T-cell (primary cell): ENCODE measurements at regions not wholly inside any gene's neighbourhood (a gene's known extent, or its start where the extent isn't known, plus 50 kb on each side); places are given as distances from the start of the nearest gene placed in this dataset.

Source experiments
- ATAC-seq, 4 experiments: fragments of 200-7000 bp in 3 of 4; fragments of 150-1000 bp in 1 of 4; cut with Tn5 transposase; replicated peaks in 1 of 4; 1 replicate in 3 of 4; 2 replicates in 1 of 4; pipeline ENCODE4 v1.10.0; 2021; ENCODE audit warnings: moderate library complexity in 3 of 4, mild to moderate bottlenecking in 2 of 4, moderate number of reproducible peaks in 1 of 4
- CTCF ChIA-PET, 2 donors: fragments of 300-600 bp; sonication (Branson Sonifier 250); formaldehyde crosslinking; loops; one replicate each; lab custom pipeline; 2022; ENCODE audit warnings: antibody characterized with exemption in 2 of 2; lab: Charles Lee
- POLR2A ChIA-PET, 2 donors: fragments of 300-600 bp; sonication (Branson Sonifier 250); formaldehyde crosslinking; loops; one replicate each; lab custom pipeline; 2022; ENCODE audit warnings: antibody characterized with exemption in 2 of 2; lab: Charles Lee
- DNase-seq, 35 experiments: peaks; one replicate each; pipeline versions ENCODE4 v3.0.0 to v3.0.0-alpha.2; 2013 to 2023
- H3K27ac ChIP-seq: one replicate; pipeline ENCODE4 v1.5.1; 2013; ENCODE audit warnings: low read length
- H3K27me3 ChIP-seq, 2 experiments: replicated peaks in 1 of 2; 1 replicate in 1 of 2; 2 replicates in 1 of 2; pipeline versions ENCODE4 v1.6.1 to v1.7.0; 2013; ENCODE audit warnings: low read length in 1 of 2, mixed read lengths in 1 of 2; ENCODE audit not compliant: control insufficient read depth in 2 of 2, insufficient read depth in 2 of 2; ENCODE audit errors: extremely low read depth in 1 of 2
- H3K36me3 ChIP-seq, 2 donors: 1 replicate in 1 of 2; 2 replicates in 1 of 2; pipeline versions ENCODE4 v1.6.1 to v1.7.0; 2013; ENCODE audit warnings: low read length in 1 of 2; ENCODE audit not compliant: control insufficient read depth in 2 of 2, insufficient read depth in 1 of 2; ENCODE audit errors: extremely low read depth in 1 of 2
- H3K4me1 ChIP-seq, 2 experiments: 1 replicate in 1 of 2; 2 replicates in 1 of 2; pipeline versions ENCODE4 v1.6.1 to v1.7.0; 2013; ENCODE audit warnings: low read length in 2 of 2, mixed read lengths in 1 of 2; ENCODE audit not compliant: insufficient read depth in 2 of 2, control insufficient read depth in 1 of 2; ENCODE audit errors: extremely low read depth in 1 of 2
- H3K4me3 ChIP-seq, 2 donors: 1 replicate in 1 of 2; 2 replicates in 1 of 2; pipeline versions ENCODE4 v1.5.1 to v1.7.0; 2013; ENCODE audit warnings: mild to moderate bottlenecking in 2 of 2, low read length in 1 of 2, moderate library complexity in 1 of 2; ENCODE audit not compliant: control insufficient read depth in 1 of 2; ENCODE audit errors: extremely low read depth in 1 of 2
- H3K9me3 ChIP-seq: 2 replicates; pipeline ENCODE4 v1.7.0; 2013
- H3K27ac Mint-ChIP-seq, 2 donors: one replicate each; pipeline ENCODE4 v1.8.0; 2020 to 2021; ENCODE audit warnings: mild to moderate bottlenecking in 2 of 2, mixed read lengths in 2 of 2
- H3K27me3 Mint-ChIP-seq, 2 donors: one replicate each; pipeline ENCODE4 v1.8.0; 2021 to 2022; ENCODE audit warnings: mixed read lengths in 2 of 2
- H3K36me3 Mint-ChIP-seq: one replicate; pipeline ENCODE4 v1.8.0; 2021; ENCODE audit warnings: mixed read lengths
- H3K4me1 Mint-ChIP-seq, 3 donors: one replicate each; pipeline ENCODE4 v1.8.0; 2020 to 2022; ENCODE audit warnings: mixed read lengths in 3 of 3, mild to moderate bottlenecking in 1 of 3
- H3K4me3 Mint-ChIP-seq, 3 donors: one replicate each; pipeline ENCODE4 v1.8.0; 2020 to 2022; ENCODE audit warnings: mild to moderate bottlenecking in 3 of 3, mixed read lengths in 3 of 3, moderate library complexity in 3 of 3
- H3K9me3 Mint-ChIP-seq, 3 donors: one replicate each; pipeline ENCODE4 v1.8.0; 2020 to 2022; ENCODE audit warnings: mixed read lengths in 3 of 3
- WGBS: methylation state at CpG from one replicate; pipeline ENCODE4 v1.1.5; 2013; ENCODE audit warnings: missing lambda C conversion rate; ENCODE audit not compliant: insufficient coverage; 5-methylcytosine and 5-hydroxymethylcytosine counted together

DNA sequence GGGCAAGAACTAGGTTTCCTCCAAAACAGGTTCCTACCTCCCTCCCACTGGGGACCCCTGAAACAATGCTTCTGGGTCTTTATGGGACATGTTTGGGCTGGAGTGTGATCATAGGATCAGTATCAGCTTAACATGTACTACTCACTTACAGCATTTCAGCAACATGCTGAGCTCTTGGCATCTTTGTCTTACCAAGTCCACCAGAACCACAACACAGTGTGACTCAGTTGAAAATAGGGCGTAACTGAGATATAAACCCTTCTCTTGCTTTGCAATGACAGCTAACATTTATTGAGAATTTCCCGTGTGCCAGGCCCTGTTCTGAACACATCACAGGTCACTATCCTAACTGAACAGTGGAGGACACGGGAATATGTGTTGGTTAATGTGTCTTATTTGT is 218.5 kb upstream of the LNX1 start:
- no peaks in the 10 kb centered on the region for H3K9me3 Mint-ChIP-seq
- no peaks in the 10 kb centered on the region for H3K9me3 ChIP-seq
- H3K36me3 Mint-ChIP-seq = no peaks in the 10 kb centered on the region
- no peaks in the 10 kb centered on the region for H3K4me1 ChIP-seq
- H3K4me3 ChIP-seq = no peak overlapping the region
- ChIA-PET CTCF (interaction anchor here in 1 of 2 donors (0.7 kb wide), 1 partner anchor 424 kb away, joined by 3 read pairs; no protein-coding TSS in a partner anchor), POLR2A (no interaction called here)
- no peak overlapping the region for H3K27ac ChIP-seq
- DNase-seq (no peak), ATAC-seq (no peak)
- H3K27me3 ChIP-seq = peaks cover 0 to 5% of the 10 kb centered on the region in 2 experiments
- WGBS = no CpG with 5 or more reads among the region's 3 CpGs
- no peaks in the 10 kb centered on the region for H3K4me1 Mint-ChIP-seq
- no peaks in the 10 kb centered on the region for H3K36me3 ChIP-seq
- H3K4me3 Mint-ChIP-seq = no peak overlapping the region
- H3K27ac Mint-ChIP-seq = no peak overlapping the region
- peaks cover 9 to 10% of the 10 kb centered on the region in 2 donors for H3K27me3 Mint-ChIP-seq

GRCh38 chr4:53805291-53805690 is 214.0 kb upstream of the LNX1 start:
- Histone ChIP-seq H3K9me3 (no peaks in the 10 kb centered on the region), H3K4me1 (no peaks in the 10 kb centered on the region), H3K27ac (no peak overlapping the region), H3K27me3 (peaks cover 0 to under 1% of the 10 kb centered on the region in 2 experiments), H3K36me3 (no peaks in the 10 kb centered on the region), H3K4me3 (no peak overlapping the region)
- no peak overlapping the region for H3K4me3 Mint-ChIP-seq
- no peaks in the 10 kb centered on the region for H3K36me3 Mint-ChIP-seq
- no peaks in the 10 kb centered on the region for H3K9me3 Mint-ChIP-seq
- ChIA-PET CTCF (no interaction called here), POLR2A (no interaction called here)
- DNase-seq = no peak
- WGBS = 54% methylated on average over 3 of the region's 5 CpGs
- H3K4me1 Mint-ChIP-seq = no peaks in the 10 kb centered on the region
- peaks cover 3 to 6% of the 10 kb centered on the region in 2 donors for H3K27me3 Mint-ChIP-seq
- ATAC-seq = no peak
- H3K27ac Mint-ChIP-seq = no peak overlapping the region

DNA sequence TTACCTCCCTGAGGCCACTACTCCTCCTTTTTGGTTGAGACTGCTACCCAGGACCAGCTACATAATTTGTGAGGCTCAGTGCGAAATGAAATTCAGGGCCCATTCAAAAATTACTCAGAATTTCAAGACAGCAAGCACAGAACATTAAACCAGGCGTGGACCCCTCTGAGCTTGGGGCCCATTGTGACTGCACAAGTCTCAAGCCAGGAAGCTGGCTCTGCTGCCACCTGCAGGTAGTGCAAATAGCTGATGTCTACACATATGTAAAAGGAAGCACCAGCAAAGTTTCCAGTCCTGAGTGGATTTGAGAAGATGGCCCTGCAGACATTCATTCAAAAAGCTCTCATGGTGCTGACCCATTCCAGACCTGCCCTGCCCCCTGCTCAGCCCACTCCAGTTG is 213.4 kb upstream of the LNX1 start:
- H3K4me3 Mint-ChIP-seq = no peak overlapping the region

GRCh38 chr4:53802500-53802899 is 211.2 kb upstream of the LNX1 start:
- H3K4me3 ChIP-seq = no peak overlapping the region
- Mint-ChIP-seq H3K4me1 (no peaks in the 10 kb centered on the region), H3K36me3 (no peaks in the 10 kb centered on the region), H3K9me3 (no peaks in the 10 kb centered on the region), H3K27ac (no peak overlapping the region), H3K4me3 (no peak overlapping the region), H3K27me3 (no peaks in the 10 kb centered on the region)
- no peaks in the 10 kb centered on the region for H3K9me3 ChIP-seq
- no peaks in the 10 kb centered on the region for H3K27me3 ChIP-seq
- H3K36me3 ChIP-seq = no peaks in the 10 kb centered on the region
- ATAC-seq = no peak
- POLR2A ChIA-PET = no interaction called here
- WGBS = no CpG with 5 or more reads among the region's 2 CpGs
- CTCF ChIA-PET = interaction anchor here in 1 of 2 donors (0.5 kb wide), 1 partner anchor 16 kb away, joined by 3 read pairs; no protein-coding TSS in a partner anchor
- H3K4me1 ChIP-seq = no peaks in the 10 kb centered on the region
- H3K27ac ChIP-seq = no peak overlapping the region
- DNase-seq = no peak

More for the DNA sequence above, 213.4 kb upstream of the LNX1 start:
- ChIA-PET CTCF (interaction anchor here in 1 of 2 donors (1.3 kb wide), 1 partner anchor 429 kb away, joined by 4 read pairs; no protein-coding TSS in a partner anchor), POLR2A (no interaction called here)
- Histone ChIP-seq H3K4me3 (no peak overlapping the region), H3K4me1 (no peaks in the 10 kb centered on the region), H3K9me3 (no peaks in the 10 kb centered on the region), H3K36me3 (no peaks in the 10 kb centered on the region), H3K27ac (no peak overlapping the region), H3K27me3 (no peaks in the 10 kb centered on the region)
- no peaks in the 10 kb centered on the region for H3K4me1 Mint-ChIP-seq
- ATAC-seq (no peak), DNase-seq (peak in 1 of 35 experiments; percentile 11)
- H3K27ac Mint-ChIP-seq = no peak overlapping the region
- WGBS = 45% methylated on average over 2 of the region's 2 CpGs
- peaks cover 3 to 5% of the 10 kb centered on the region in 2 donors for H3K27me3 Mint-ChIP-seq
- H3K9me3 Mint-ChIP-seq = no peaks in the 10 kb centered on the region
- H3K36me3 Mint-ChIP-seq = no peaks in the 10 kb centered on the region

- no peak for DNase-seq
- H3K4me3 ChIP-seq = no peak overlapping the region
- H3K27me3 Mint-ChIP-seq = no peaks in the 10 kb centered on the region
- H3K4me1 ChIP-seq = no peaks in the 10 kb centered on the region
- H3K27ac ChIP-seq = no peak overlapping the region
- no peaks in the 10 kb centered on the region for H3K4me1 Mint-ChIP-seq
- H3K36me3 Mint-ChIP-seq = no peaks in the 10 kb centered on the region
- H3K4me3 Mint-ChIP-seq = no peak overlapping the region
- no peaks in the 10 kb centered on the region for H3K9me3 Mint-ChIP-seq
- ChIA-PET CTCF (no interaction called here), POLR2A (interaction anchor here in 1 of 2 donors (0.6 kb wide), 1 partner anchor 400 kb away, joined by 3 read pairs; no protein-coding TSS in a partner anchor)
- no CpG with 5 or more reads among the region's 3 CpGs for WGBS
- H3K9me3 ChIP-seq = no peaks in the 10 kb centered on the region
- H3K27ac Mint-ChIP-seq = no peak overlapping the region
- ATAC-seq = no peak
- no peaks in the 10 kb centered on the region for H3K27me3 ChIP-seq
- no peaks in the 10 kb centered on the region for H3K36me3 ChIP-seq
Observed at GRCh38 chr4:53801373-53801772, 210.1 kb upstream of the LNX1 start.

DNA sequence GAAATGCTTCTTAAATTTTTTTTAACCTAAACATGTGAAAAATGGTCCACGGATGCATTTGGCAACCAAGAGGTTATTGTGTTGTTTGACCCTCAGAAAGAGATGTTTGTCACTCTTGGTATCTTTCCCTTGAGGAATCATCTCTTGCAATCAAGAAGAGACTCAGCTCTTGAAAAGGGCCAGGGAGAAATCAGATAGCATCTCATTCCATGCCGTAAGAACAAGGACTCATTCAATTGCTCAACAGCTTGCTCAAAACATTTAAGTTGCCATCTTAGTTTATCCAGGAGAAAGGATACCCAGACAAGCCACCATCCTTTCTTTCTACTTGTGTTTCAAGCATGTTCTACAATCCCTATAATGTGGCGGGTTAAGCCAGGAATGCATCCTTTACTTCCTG is 209.5 kb upstream of the LNX1 start:
- Histone ChIP-seq H3K27me3 (no peaks in the 10 kb centered on the region), H3K4me1 (no peaks in the 10 kb centered on the region), H3K27ac (no peak overlapping the region), H3K36me3 (no peaks in the 10 kb centered on the region), H3K4me3 (no peak overlapping the region), H3K9me3 (no peaks in the 10 kb centered on the region)
- no peak overlapping the region for H3K27ac Mint-ChIP-seq
- H3K36me3 Mint-ChIP-seq = no peaks in the 10 kb centered on the region
- no peaks in the 10 kb centered on the region for H3K9me3 Mint-ChIP-seq
- ATAC-seq (no peak), DNase-seq (no peak)
- WGBS = 100% methylated on average over 1 of the region's 3 CpGs
- H3K27me3 Mint-ChIP-seq = no peaks in the 10 kb centered on the region
- H3K4me1 Mint-ChIP-seq = no peaks in the 10 kb centered on the region
- POLR2A ChIA-PET = no interaction called here
- CTCF ChIA-PET = interaction anchor here in 1 of 2 donors (0.6 kb wide), 1 partner anchor 593 kb away, joined by 3 read pairs; no protein-coding TSS in a partner anchor
- no peak overlapping the region for H3K4me3 Mint-ChIP-seq
